ENCODE measurements at regions not wholly inside any gene's neighbourhood (a gene's known extent, or its start where the extent isn't known, plus 50 kb on each side); places are given as distances from the start of the nearest gene placed in this dataset.

GRCh38 chr18:53610957-53611356, 613.5 kb downstream of the MBD2 start:
- DNase-seq: no peak

DNA sequence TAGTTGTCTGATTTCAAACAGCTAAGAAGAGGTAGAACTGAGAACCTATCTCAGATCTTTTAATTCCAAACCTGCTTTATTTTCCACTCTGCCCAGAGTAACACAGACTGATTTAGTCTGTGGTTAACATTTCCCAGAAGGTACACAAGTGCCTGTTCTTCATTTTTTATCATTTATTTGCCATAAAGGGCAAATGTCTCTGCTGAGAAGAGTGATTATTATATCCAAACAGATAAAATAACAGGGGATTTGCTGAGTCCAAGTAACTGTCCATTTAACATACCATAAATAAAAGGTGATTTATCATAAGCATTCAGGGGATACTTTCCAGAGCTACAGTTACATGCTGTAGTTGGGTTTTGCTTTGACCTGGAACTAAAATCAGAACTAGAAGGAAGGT, 617.7 kb downstream of the MBD2 start:
- no peak for DNase-seq

GRCh38 chr18:53605198-53605597, 619.3 kb downstream of the MBD2 start:
- no peak for DNase-seq

DNA sequence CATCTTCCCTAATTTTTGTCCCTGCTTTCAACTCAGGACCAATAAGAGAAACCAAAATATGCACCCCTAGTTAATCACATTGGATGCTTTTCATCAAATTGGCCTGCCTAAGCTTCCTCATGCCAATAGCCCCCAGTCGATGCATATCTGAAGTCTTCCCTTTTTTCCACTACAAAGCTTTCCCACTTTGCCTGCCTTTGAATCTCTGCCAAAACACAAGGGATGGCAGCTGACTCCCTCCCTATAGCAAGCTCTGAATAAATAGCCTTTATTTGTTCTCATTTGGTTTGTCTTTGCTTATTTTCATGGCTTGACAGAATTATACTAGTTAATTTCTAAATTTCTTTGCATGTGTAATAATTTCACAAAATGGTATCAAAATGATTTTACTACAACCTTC, 621.2 kb downstream of the MBD2 start:
- DNase-seq: peak; percentile 9

- DNase-seq: no peak
Measured at GRCh38 chr18:53601344-53601743, 623.1 kb downstream of the MBD2 start.

GRCh38 chr18:53586923-53587322, 637.5 kb downstream of the MBD2 start:
- DNase-seq: no peak

Data from NCI-H345 (cell line).